HL-60 (cell line): ENCODE measurements at regions not wholly inside any gene's neighbourhood (a gene's known extent, or its start where the extent isn't known, plus 50 kb on each side); places are given as distances from the start of the nearest gene placed in this dataset.
"Not testable (repeated sequence)": the region's sequence is repeated elsewhere in the genome, so short reads cannot be mapped to it uniquely, and the experiment has no call there.

Experiments
- DNase-seq, 2 experiments: peaks; one replicate each; pipeline ENCODE4 v3.0.0-alpha.2; 2010 to 2020; ENCODE audit warnings: low read depth in 1 of 2, low spot score in 1 of 2
- H3K27ac ChIP-seq: fragments of 250-450 bp; sonication (Bioruptor Pico); replicated peaks from 2 replicates; pipeline ENCODE4 v1.5.1; 2020; ENCODE audit warnings: mild to moderate bottlenecking, moderate library complexity
- H3K27me3 ChIP-seq: fragments of 250-450 bp; sonication (Bioruptor Pico); 2 replicates; pipeline ENCODE4 v1.5.1; 2021; ENCODE audit warnings: mild to moderate bottlenecking, moderate library complexity; ENCODE audit not compliant: insufficient read depth, poor library complexity, severe bottlenecking
- H3K4me3 ChIP-seq: replicated peaks from 2 replicates; pipeline ENCODE4 v1.5.1; 2011; ENCODE audit warnings: mild to moderate bottlenecking, control low read depth, low read length; ENCODE audit not compliant: insufficient read depth
- CTCF ChIP-seq: IDR thresholded peaks from one replicate; pipeline ENCODE4 v1.5.1; 2011; ENCODE audit warnings: low read length, control low read depth, inconsistent platforms; ENCODE audit not compliant: insufficient read depth
- GABPA ChIP-seq: IDR thresholded peaks from 2 replicates; pipeline ENCODE4 v1.6.1; 2012; ENCODE audit warnings: low read depth
- POLR2AphosphoS5 ChIP-seq: IDR thresholded peaks from 2 replicates; pipeline ENCODE4 v1.6.1; 2012; ENCODE audit warnings: low read depth
- REST ChIP-seq: IDR thresholded peaks from 2 replicates; pipeline ENCODE4 v1.6.1; 2012; ENCODE audit warnings: low read depth; ENCODE audit not compliant: insufficient replicate concordance
- SPI1 ChIP-seq: IDR thresholded peaks from 2 replicates; pipeline ENCODE4 v1.6.1; 2012; ENCODE audit warnings: low read depth, mild to moderate bottlenecking, borderline replicate concordance

GRCh38 chr1:223046011-223046410, 97.0 kb downstream of the TLR5 start:
- Histone ChIP-seq H3K27ac (no peak overlapping the region), H3K27me3 (no peaks in the 10 kb centered on the region), H3K4me3 (no peak overlapping the region)
- TF ChIP-seq POLR2AphosphoS5, result no peak
- TF ChIP-seq REST, result no peak
- no peak for TF ChIP-seq GABPA
- TF ChIP-seq CTCF, result no peak
- no peak for TF ChIP-seq SPI1
- DNase-seq, result no peak

- not testable (repeated sequence) for DNase-seq, H3K4me3 ChIP-seq, H3K27ac ChIP-seq, H3K27me3 ChIP-seq
Observed at GRCh38 chr1:223046463-223046862, 96.6 kb downstream of the TLR5 start.

GRCh38 chr1:223048026-223048425, 95.0 kb downstream of the TLR5 start:
- DNase-seq, result no peak
- Histone ChIP-seq H3K27ac (no peak overlapping the region), H3K27me3 (no peaks in the 10 kb centered on the region), H3K4me3 (no peak overlapping the region)
- TF ChIP-seq CTCF (no peak), GABPA (no peak), REST (no peak), POLR2AphosphoS5 (no peak), SPI1 (no peak)

GRCh38 chr1:223052462-223052861, 90.6 kb downstream of the TLR5 start:
- no peak for DNase-seq

More at GRCh38 chr1:223052462-223052861, 90.6 kb downstream of the TLR5 start:
- Histone ChIP-seq H3K27ac (no peak overlapping the region), H3K4me3 (no peak overlapping the region), H3K27me3 (no peaks in the 10 kb centered on the region)
- TF ChIP-seq SPI1, result no peak
- no peak for TF ChIP-seq REST
- no peak for TF ChIP-seq POLR2AphosphoS5
- no peak for TF ChIP-seq CTCF
- TF ChIP-seq GABPA, result no peak
